H1 (cell line): ENCODE measurements at regions not wholly inside any gene's neighbourhood (a gene's known extent, or its start where the extent isn't known, plus 50 kb on each side); places are given as distances from the start of the nearest gene placed in this dataset.

Experiments used
- ATF2 ChIP-seq: IDR thresholded peaks from 2 replicates; pipeline ENCODE4 v1.6.1; 2012; ENCODE audit warnings: low read length, inconsistent platforms
- CTCF ChIP-seq, 3 experiments: IDR thresholded peaks; 1 replicate in 2 of 3; 2 replicates in 1 of 3; pipeline versions ENCODE4 v1.5.1 to v1.6.1; 2011; ENCODE audit warnings: low read length in 3 of 3, mild to moderate bottlenecking in 3 of 3, inconsistent platforms in 2 of 3, low read depth in 1 of 3, moderate library complexity in 1 of 3; ENCODE audit not compliant: insufficient read depth in 1 of 3; ENCODE audit errors: control extremely low read depth in 1 of 3
- EP300 ChIP-seq, 2 experiments: IDR thresholded peaks; 1 replicate in 1 of 2; 2 replicates in 1 of 2; pipeline ENCODE4 v1.6.1; 2011 to 2012; ENCODE audit warnings: low read depth in 2 of 2, low read length in 2 of 2, mild to moderate bottlenecking in 2 of 2, borderline replicate concordance in 1 of 2, inconsistent platforms in 1 of 2, moderate library complexity in 1 of 2
- EZH2 ChIP-seq: fragments of 200-600 bp; sonication (generic); IDR thresholded peaks from 2 replicates; pipeline ENCODE4 v1.7.1; 2012; ENCODE audit warnings: low read depth, mild to moderate bottlenecking, moderate library complexity, low read length, inconsistent platforms; ENCODE audit not compliant: severe bottlenecking
- PHF8 ChIP-seq: fragments of 200-600 bp; sonication (generic); conservative IDR thresholded peaks from 2 replicates; pipeline ENCODE4 v1.7.1; 2012; ENCODE audit warnings: low read depth, mild to moderate bottlenecking, inconsistent platforms, low read length, moderate library complexity
- RAD21 ChIP-seq, 2 experiments: IDR thresholded peaks in 1 of 2; conservative IDR thresholded peaks in 1 of 2; 2 replicates each; pipeline ENCODE4 v1.6.1; 2011; ENCODE audit warnings: low read depth in 2 of 2, low read length in 2 of 2, improper control_type of control experiment in 1 of 2, inconsistent platforms in 1 of 2, mild to moderate bottlenecking in 1 of 2, moderate library complexity in 1 of 2
- TBP ChIP-seq: IDR thresholded peaks from 2 replicates; pipeline ENCODE4 v1.6.1; 2011; ENCODE audit warnings: low read depth, low read length, improper control_type of control experiment
- YY1 ChIP-seq: IDR thresholded peaks from 2 replicates; pipeline ENCODE4 v1.6.1; 2011; ENCODE audit warnings: low read depth, mild to moderate bottlenecking, low read length

- TF ChIP-seq ATF2 (no peak), PHF8 (no peak), CTCF (IDR thresholded peaks at IDR 0.05; ENCODE audit: control extremely low read depth in 1 of 3, insufficient read depth in 1 of 3, low read depth in 1 of 3, low read length in 3 of 3) (no peak), EZH2 (no peak), RAD21 (IDR thresholded peaks at IDR 0.05 in 1 of 2, conservative IDR thresholded peaks at IDR 0.05 in 1 of 2; ENCODE audit: low read depth in 2 of 2, low read length in 2 of 2) (no peak), EP300 (IDR thresholded peaks at IDR 0.05; ENCODE audit: borderline replicate concordance in 1 of 2, low read depth in 2 of 2, low read length in 2 of 2) (no peak), YY1 (no peak), TBP (no peak)
These were observed 81.3 kb upstream of the FRY start for GRCh38 chr13:31950111-31950815.
